PC-9 (cell line): ENCODE measurements at regions not wholly inside any gene's neighbourhood (a gene's known extent, or its start where the extent isn't known, plus 50 kb on each side); places are given as distances from the start of the nearest gene placed in this dataset.

Experiments used
- EZH2 ChIP-seq: fragments of 200-600 bp; sonication (generic); IDR thresholded peaks from 2 replicates; pipeline ENCODE4 v1.8.0; 2017; ENCODE audit warnings: antibody characterized with exemption, low read depth
- TF ChIP-seq, protein P1 (sequence below): fragments of 200-600 bp; sonication (generic); conservative IDR thresholded peaks from 2 replicates; pipeline ENCODE4 v1.6.1; 2017; ENCODE audit warnings: mixed run types, antibody characterized with exemption, mild to moderate bottlenecking, moderate library complexity

DNA sequence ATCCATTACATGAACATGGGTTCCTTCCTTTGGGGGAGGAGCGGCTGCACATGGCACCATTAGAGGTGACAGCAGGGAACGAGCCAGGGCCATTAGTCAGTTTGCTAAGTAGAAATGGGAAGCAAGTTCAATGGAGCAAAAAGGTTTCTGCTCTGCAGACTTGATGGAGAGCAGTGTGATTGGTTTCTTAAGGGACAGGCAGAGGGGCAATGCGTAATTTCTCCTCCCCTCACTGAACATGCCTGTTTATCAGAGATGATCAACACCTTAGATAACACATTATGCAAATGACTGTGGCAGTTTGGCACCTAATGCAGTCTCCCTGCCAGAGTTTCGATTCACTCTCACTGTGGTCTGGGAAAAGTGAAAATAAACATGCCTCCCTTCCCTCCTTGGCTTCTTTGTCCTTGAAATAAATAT is 414.5 kb downstream of the STK39 start:
- TF ChIP-seq, protein P1, sequence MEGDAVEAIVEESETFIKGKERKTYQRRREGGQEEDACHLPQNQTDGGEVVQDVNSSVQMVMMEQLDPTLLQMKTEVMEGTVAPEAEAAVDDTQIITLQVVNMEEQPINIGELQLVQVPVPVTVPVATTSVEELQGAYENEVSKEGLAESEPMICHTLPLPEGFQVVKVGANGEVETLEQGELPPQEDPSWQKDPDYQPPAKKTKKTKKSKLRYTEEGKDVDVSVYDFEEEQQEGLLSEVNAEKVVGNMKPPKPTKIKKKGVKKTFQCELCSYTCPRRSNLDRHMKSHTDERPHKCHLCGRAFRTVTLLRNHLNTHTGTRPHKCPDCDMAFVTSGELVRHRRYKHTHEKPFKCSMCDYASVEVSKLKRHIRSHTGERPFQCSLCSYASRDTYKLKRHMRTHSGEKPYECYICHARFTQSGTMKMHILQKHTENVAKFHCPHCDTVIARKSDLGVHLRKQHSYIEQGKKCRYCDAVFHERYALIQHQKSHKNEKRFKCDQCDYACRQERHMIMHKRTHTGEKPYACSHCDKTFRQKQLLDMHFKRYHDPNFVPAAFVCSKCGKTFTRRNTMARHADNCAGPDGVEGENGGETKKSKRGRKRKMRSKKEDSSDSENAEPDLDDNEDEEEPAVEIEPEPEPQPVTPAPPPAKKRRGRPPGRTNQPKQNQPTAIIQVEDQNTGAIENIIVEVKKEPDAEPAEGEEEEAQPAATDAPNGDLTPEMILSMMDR: no peak
- TF ChIP-seq EZH2: no peak
